ENCODE measurements at regions not wholly inside any gene's neighbourhood (a gene's known extent, or its start where the extent isn't known, plus 50 kb on each side); places are given as distances from the start of the nearest gene placed in this dataset.

DNA sequence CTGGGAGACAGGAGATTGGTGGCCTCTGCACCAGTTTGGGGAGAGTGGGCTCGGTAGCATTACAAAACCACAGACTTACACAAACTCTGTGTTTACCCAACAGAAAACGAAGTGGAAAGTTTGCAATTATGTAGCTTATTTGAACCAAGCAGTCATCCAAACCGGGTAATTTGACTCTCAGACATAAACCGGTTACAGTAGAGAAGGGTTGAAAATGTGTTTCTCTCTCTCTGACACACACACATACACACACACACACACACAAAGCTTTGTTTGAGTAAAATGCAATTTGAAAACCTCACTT is 97.1 kb upstream of the ZNF608 start:
- Histone ChIP-seq H3K36me3 (no peaks in the 10 kb centered on the region), H3K9me3 (no peaks in the 10 kb centered on the region), H3K27ac (replicated peaks in 1 of 4) (no peak overlapping the region), H3K4me1 (peaks cover 0 to 6% (median 2%) of the 10 kb centered on the region in 4 donors), H3K27me3 (no peaks in the 10 kb centered on the region), H3K4me3 (no peak overlapping the region)
- no peak for DNase-seq (ENCODE audit: extremely low spot score)
- whole genome bisulfite sequencing: 79% methylated on average over 4 of the region's 4 CpGs
- intact Hi-C loops (cut with DNase I): no loop called here
- TF ChIP-seq, protein P1, sequence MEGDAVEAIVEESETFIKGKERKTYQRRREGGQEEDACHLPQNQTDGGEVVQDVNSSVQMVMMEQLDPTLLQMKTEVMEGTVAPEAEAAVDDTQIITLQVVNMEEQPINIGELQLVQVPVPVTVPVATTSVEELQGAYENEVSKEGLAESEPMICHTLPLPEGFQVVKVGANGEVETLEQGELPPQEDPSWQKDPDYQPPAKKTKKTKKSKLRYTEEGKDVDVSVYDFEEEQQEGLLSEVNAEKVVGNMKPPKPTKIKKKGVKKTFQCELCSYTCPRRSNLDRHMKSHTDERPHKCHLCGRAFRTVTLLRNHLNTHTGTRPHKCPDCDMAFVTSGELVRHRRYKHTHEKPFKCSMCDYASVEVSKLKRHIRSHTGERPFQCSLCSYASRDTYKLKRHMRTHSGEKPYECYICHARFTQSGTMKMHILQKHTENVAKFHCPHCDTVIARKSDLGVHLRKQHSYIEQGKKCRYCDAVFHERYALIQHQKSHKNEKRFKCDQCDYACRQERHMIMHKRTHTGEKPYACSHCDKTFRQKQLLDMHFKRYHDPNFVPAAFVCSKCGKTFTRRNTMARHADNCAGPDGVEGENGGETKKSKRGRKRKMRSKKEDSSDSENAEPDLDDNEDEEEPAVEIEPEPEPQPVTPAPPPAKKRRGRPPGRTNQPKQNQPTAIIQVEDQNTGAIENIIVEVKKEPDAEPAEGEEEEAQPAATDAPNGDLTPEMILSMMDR (IDR thresholded peaks at IDR 0.05): no peak
- TF ChIP-seq POLR2AphosphoS5 (IDR thresholded peaks at IDR 0.05) (no peak), EP300 (IDR thresholded peaks at IDR 0.05) (no peak), POLR2A (IDR thresholded peaks at IDR 0.05; ENCODE audit: low read depth) (no peak)

DNA sequence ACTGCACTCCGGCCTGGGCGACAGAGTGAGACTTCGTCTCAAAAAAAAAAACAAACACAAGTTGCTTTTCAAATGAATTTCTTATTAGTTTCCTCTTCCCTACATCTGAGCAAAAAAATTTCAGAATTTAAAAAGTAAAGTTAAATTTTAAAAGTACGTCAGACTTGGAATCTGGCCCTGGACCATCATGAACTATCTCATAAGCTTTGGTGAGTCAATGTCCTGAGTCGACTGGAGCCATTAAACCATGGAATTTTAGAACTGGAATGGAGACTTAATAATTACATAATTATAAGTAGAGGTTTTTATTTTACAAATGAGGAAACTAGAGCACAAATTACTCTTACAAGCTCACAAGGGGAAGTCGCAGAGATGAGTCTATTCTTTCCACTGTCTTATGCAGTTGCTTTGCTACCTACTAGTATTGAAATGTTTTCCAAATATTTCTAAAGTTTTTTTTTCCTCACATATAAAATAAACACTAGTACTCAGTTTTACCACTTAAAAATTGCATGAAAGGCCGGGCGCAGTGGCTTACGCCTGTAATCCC is 98.0 kb upstream of the ZNF608 start:
- 92% methylated on average over 9 of the region's 9 CpGs for WGBS
- TF ChIP-seq, protein P1 (IDR thresholded peaks at IDR 0.05): no peak
- no peak for TF ChIP-seq POLR2A (IDR thresholded peaks at IDR 0.05; ENCODE audit: low read depth)
- no peak for TF ChIP-seq POLR2AphosphoS5 (IDR thresholded peaks at IDR 0.05)
- TF ChIP-seq EP300 (IDR thresholded peaks at IDR 0.05): no peak
- DNase-seq (ENCODE audit: extremely low spot score): no peak

DNA sequence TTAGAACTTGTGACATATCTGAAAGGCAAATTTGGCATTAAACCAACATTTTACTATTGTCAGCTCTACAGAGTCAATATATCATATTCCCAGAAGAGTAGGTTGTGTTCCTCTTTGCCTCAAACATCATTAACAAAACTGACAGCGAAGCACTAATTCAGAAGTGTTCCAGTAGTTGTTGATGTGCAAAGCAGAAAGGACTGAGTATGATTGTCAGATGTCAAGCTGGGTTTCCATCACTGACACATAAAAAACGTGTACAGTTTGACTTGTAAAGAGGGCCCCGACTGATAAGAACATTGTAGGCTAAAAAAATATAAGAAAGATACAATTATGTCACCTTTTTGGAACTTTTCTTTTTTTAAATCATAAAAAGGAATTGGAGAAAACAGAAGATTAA is 101.5 kb upstream of the ZNF608 start:
- Histone ChIP-seq H3K4me3 (no peak overlapping the region), H3K4me1 (no peaks in the 10 kb centered on the region), H3K27ac (replicated peaks in 1 of 4) (no peak overlapping the region), H3K36me3 (no peaks in the 10 kb centered on the region), H3K9me3 (no peaks in the 10 kb centered on the region), H3K27me3 (no peaks in the 10 kb centered on the region)
- 91% methylated on average over 3 of the region's 3 CpGs for WGBS
- TF ChIP-seq, protein P1 (IDR thresholded peaks at IDR 0.05): no peak
- TF ChIP-seq POLR2AphosphoS5 (IDR thresholded peaks at IDR 0.05) (no peak), POLR2A (IDR thresholded peaks at IDR 0.05; ENCODE audit: low read depth) (no peak), EP300 (IDR thresholded peaks at IDR 0.05) (no peak)
- no peak for DNase-seq (ENCODE audit: extremely low spot score)
- intact Hi-C loops (cut with DNase I): no loop called here

More for the DNA sequence above, 98.0 kb upstream of the ZNF608 start:
- H3K27me3 ChIP-seq: no peaks in the 10 kb centered on the region
- no peak overlapping the region for H3K4me3 ChIP-seq
- no peaks in the 10 kb centered on the region for H3K9me3 ChIP-seq
- H3K4me1 ChIP-seq: peaks cover 0 to 5% (median 1%) of the 10 kb centered on the region in 4 donors
- H3K27ac ChIP-seq (replicated peaks in 1 of 4): no peak overlapping the region
- intact Hi-C loops (cut with DNase I): no loop called here
- H3K36me3 ChIP-seq: no peaks in the 10 kb centered on the region

DNA sequence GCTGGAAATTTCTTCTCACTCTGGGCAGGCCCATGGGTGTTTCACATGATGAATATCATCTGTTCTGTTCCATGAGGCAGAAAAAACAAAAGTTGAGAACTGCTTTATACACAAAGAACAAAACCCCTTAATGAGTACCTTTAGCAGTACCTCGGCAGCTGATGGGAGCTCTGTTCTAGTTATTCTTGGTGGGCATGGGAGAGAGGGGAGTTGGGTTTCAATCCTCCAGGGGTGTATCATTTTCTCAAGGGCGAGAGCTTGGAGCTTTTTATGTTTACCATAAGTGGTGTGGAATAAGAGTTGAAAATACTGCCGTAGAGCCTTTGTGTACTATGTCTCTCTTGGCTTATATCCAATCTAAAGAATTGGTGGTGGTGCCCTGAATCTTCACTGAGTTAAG is 103.3 kb upstream of the ZNF608 start:
- TF ChIP-seq POLR2AphosphoS5 (IDR thresholded peaks at IDR 0.05) (no peak), POLR2A (IDR thresholded peaks at IDR 0.05; ENCODE audit: low read depth) (no peak)
- Histone ChIP-seq H3K36me3 (no peaks in the 10 kb centered on the region), H3K27ac (replicated peaks in 1 of 4) (no peak overlapping the region), H3K27me3 (no peaks in the 10 kb centered on the region), H3K9me3 (no peaks in the 10 kb centered on the region), H3K4me3 (no peak overlapping the region), H3K4me1 (no peaks in the 10 kb centered on the region)
- DNase-seq (ENCODE audit: extremely low spot score): no peak
- intact Hi-C loops (cut with DNase I): no loop called here
- 79% methylated on average over 3 of the region's 3 CpGs for WGBS

DNA sequence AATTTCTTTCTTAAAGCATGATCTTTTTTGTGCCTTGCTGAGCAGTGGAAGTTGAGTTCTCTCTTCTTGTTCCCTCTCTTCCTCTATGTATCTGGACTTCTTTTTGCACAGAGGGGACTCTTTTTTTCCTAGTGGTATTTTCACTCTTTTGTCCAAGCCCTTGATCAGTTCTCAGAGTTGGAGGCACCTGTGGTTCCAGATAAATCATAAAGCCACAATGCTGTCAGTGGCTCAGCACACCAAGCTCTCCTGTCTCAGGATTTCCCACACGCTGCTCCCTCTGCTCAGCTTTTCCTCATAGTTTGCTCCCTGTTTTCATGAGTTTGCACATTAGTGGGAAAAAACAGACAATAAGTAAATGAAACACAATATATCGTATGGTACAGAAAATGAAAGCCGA is 110.3 kb upstream of the ZNF608 start:
- WGBS: 97% methylated on average over 3 of the region's 3 CpGs

More for the DNA sequence above, 110.3 kb upstream of the ZNF608 start:
- no peak for DNase-seq (ENCODE audit: extremely low spot score)
- Histone ChIP-seq H3K36me3 (no peaks in the 10 kb centered on the region), H3K4me3 (no peak overlapping the region), H3K27me3 (no peaks in the 10 kb centered on the region), H3K9me3 (no peaks in the 10 kb centered on the region), H3K4me1 (no peaks in the 10 kb centered on the region), H3K27ac (replicated peaks in 1 of 4) (no peak overlapping the region)
- intact Hi-C loops (cut with DNase I): no loop called here
- no peak for TF ChIP-seq POLR2AphosphoS5 (IDR thresholded peaks at IDR 0.05)
- no peak for TF ChIP-seq POLR2A (IDR thresholded peaks at IDR 0.05; ENCODE audit: low read depth)
- TF ChIP-seq EP300 (IDR thresholded peaks at IDR 0.05): no peak
- TF ChIP-seq, protein P1 (IDR thresholded peaks at IDR 0.05): no peak

All from esophagus muscularis mucosa (tissue), 4 donors.